GM21529 (cell line): ENCODE measurements at regions not wholly inside any gene's neighbourhood (a gene's known extent, or its start where the extent isn't known, plus 50 kb on each side); places are given as distances from the start of the nearest gene placed in this dataset.

ENCODE experiments used
- ATAC-seq: cut with Tn5 transposase; IDR thresholded peaks from one replicate; pipeline ENCODE4 v1.9.1; 2021; ENCODE audit not compliant: unreplicated experiment

DNA sequence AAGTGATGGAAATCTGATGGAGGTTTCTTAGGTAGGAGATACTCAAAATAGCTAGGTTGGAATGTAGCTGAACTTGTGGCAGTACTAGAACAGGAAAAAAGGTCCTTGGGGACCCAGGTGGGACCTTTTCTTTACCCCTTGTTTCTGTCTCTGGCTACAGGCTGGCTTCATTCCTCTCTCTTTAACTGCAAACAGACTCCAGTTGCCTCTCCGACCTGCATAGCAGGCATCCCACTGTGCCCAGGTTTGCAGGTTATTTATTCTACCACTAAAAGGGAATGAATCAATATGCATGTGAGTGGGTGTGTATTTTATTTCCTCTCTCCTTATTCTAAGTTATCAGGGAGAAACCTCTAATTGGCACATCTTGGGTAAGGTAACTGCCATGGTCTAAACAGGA is 758.1 kb downstream of the MED13L start:
- ATAC-seq, result no peak

DNA sequence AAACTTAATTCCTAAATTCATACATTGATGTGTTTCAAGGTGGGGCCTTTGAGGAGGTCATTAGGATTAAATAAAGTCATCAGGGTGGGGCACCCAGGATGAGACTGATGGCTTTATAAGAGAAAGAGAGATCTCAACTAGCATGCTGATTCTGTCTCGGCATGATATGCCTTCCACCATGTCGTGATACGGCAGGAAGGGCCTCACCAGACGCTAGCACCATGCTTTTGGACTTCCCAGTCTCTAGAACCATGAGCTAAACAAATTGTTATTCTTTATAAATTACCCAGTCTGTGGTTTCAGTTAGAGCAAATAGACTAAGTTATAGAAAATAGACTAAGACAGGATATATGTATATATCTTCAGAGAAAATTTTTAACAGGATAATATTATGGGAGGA is 759.6 kb downstream of the MED13L start:
- ATAC-seq, result no peak

DNA sequence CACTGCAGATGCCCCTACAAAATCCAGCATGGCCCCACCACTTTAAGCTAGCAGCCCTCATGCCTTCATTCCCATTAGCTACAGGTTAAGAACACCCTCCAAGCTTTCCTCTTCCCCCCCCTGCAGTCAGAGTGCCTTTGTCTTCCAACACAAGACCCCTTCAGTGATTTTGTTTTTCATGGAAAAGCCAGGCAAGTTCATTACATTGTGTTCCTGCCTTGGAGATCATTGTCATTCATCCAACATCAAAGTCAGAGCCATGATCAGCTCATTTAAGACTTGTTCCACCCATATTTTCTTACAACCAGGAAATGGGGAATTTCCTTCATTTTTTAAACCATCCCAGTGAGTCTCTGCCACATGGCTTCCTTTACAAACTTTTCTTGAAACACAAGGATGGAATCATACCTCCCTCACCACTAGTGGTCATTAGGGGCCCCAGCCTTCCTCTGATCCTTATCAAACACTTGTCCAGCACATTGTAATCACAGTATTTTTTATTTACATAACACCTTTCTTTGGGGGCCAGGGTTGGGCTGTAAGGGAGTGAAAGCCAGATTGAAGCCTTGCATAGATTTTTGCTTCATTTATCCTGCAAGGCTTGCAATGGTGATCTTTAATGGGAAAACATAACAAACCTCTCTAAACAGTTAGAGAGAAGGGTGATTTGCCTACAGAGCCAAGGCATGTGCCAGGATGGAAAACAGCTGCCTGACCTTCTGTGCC is 765.3 kb downstream of the MED13L start:
- no peak for ATAC-seq

DNA sequence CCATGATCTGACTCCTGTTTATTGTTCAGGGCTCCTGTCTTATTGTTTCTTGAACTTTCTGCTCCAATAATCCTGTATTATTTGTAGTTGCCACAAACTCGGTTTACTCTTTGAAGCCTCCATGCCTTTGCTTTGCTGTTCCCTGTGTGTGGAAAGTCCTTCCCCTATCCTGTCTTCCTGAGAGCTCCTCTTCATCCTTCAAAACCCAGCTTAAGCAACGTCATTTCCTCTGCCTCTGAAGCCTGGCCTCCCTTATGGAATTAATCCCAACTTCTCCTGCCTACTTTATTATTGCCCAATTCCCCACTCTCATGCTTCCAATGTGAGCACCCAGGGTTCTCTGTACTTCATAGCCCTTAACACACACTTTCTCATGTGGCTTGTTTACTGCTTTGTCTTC is 766.2 kb downstream of the MED13L start:
- ATAC-seq, result no peak

DNA sequence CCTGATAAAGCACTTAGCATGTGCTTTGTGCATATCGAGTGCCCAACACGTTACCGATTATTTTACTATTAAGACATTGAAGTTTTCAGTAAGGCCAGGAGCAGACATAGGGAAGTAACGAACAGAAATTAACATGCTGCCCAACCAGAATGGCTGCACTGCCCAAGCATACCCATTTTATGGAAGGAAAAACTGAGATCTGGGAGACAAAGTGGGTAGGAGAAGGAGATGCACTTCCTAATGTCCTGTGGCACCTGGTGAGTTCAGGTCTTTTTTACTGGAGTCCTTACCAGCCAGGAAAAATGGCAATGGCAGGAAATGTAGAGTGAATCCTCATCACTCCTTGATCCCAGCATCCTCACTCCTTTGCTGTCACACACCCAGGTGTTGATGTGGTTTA is 768.5 kb downstream of the MED13L start:
- no peak for ATAC-seq

DNA sequence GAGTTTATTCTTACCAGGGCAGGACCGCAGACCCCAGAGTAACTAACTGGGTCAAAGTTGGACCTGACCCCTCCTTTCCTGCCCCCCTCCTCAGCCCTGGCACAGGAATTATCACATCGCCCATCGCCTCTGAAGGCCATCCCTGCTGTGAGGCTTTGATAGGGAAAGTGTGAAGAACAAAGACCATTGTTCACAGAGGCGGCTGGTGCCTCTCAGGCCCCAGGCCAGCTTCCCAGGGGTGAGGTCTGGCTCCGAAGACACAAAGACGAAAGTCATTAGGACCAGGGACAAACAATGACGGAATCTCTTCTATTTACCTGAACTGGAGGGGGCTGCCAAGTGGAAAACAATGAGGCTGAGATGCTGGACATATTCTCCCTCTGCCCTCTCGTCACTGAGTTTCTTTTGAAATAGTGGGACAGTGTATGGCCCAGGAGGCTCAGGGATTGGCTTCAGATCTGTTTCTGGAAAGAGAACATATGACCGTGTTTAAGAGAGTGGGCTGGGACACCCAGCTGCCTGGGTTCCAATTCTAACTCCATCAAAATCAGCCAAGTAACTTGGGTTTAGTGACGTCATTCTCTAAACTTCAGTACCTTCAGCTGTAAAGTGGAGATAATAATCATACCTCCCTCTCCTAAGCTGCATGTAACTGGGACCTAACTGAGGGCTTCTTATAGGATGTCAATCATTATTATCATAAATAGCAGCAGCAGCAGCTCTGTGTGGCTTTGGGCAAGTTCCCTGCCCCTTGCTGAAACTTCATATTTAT is 769.4 kb downstream of the MED13L start:
- no peak for ATAC-seq

DNA sequence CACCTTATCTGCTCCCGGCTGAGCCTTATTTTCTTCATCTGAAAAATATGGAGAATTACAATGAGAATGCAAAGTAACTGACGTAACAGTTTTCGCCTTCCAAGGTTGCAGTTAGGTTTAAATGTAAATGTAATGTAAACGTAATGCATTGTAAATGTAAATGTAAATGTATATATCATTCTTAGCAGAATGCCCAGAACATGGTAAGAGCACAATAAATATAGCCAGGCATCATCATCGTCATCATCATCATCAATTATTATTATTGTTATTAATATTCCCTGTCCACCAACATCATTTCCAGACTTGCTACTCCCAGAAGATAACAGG is 770.0 kb downstream of the MED13L start:
- no peak for ATAC-seq

DNA sequence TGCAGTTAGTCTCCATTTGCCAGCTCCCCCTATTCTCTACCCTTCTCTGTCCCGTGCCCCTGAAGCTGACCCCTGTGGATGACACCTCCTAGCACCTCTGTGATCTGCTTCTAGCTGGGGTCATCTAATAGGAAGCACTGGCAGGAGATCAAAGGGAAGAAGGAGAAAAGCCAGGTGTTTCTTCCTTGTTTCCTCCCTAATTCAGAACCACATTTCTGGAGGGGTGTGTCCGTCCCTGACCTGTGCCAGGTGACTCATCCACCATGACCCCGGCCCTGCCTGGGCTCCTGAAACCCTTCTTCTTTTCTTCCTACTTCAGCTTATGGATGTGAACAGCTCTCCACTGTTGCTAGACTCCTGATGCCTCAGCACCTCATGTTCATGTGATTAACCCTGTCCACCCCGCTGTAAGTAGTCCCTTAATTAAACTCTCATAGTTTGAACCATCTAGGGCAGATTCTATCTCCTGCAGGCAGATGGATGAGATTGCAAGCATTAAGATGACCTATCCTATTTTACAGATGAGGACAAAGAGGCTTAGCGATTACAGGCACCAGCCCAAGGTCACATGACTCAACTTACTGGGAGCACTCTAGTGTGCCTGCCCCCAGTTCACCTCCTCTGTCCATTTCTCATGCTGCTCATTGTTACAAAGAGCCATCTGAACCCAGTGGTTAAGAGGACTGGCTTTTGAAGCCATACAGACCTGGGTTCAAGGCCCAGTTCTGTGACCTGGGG is 770.5 kb downstream of the MED13L start:
- no peak for ATAC-seq

DNA sequence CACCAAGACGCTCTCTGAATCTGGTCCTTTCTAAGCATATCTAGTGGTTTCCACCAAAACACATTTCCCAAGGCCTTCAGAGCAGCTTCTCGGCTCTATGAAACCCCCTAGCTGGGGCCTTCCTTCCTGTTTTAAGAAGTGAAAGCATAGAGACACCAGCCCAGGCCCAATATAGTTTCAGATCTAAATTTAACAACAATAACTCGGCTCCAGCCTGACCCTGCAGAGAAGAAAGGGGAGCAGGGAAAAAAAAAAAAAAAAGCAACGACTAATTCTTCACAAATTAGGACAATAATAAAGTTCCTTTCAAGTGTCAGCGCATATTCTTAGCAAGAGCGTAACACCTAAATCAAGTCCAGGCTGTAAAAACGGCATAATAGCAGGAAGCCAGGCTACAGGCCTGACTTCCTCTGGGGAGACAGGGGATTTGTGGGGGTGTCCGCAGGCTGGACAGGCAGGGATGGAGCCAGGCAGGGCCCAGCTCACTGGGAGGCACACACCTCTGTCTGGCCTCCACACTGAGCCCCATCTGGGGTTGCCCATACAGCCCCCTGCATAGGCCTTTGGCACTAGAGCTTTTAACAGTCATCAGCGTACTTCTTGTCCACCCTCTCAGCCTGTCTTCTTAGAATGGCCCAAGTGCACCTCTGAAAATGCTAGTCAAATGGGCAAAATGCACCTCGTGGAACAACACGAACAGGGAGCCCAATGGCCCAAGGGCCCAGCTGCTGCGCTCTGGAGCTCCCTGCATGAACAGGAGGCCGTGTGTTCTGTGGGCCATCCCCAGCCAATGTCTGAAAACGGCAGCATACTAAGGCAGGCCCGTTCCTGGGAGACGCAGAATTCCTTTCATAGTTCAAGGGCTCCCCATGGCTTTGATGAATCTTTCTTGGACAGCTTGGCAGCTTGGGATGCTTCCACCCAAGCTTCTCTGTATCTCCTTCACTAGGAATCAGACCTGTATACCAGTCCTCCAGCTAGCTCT is 772.9 kb downstream of the MED13L start:
- peak; percentile 93 for ATAC-seq

DNA sequence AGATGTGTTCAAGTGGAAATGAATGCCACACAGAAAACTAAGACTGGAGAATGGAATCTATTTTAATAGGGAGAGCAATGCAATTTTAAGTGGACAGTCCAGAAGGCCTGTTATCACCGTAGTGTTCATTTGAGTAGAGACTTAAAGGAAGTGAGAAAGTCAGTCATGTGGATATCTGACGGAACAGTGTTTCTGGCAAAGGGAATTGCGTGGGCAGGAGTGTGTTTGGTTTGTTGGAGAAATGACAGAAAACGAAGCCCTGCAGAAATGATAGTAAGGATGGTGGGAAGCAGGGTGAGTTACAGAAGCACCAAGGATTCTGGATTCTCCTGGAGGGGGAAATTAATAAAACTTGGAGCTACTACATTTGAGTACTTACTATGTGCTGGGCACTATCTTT is 776.6 kb downstream of the MED13L start:
- ATAC-seq, result no peak

DNA sequence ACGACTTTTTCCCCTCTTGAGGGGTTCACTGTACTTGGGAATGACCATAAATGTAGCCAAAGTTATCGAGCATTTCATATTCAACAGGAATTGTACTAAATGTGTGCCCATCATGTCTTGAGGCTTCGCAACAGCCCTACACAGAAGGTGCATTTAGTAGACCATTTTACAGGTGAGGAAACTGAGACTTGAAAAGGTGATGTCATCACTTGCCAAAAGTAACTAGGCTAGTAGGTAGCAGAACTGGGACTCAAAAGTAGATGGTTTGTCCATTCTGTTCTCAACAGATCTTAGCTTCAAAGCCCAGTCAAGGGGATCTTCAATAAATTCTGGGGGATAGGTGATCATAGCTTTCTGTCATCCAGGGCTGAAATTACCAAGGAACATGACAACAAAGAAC is 782.2 kb downstream of the MED13L start:
- no peak for ATAC-seq

DNA sequence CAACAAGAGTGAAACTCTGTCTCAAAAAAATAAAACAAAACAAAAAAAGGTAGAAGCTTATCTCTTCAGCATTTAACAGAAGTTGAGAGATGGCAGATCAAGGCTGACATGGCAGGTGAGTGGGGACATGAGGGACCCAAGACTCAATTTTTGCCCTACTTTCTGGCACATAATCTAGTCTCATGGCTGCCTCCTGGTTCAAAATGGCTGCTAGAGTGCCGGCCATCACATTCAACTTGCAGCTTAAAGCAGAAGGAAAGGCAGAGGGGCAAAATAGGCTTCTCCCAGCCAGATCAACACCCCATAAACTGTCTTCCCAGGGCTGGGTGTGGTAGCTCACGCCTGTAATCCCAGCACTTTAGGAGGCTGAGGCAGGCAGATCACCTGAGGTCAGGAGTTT is 784.9 kb downstream of the MED13L start:
- no peak for ATAC-seq

DNA sequence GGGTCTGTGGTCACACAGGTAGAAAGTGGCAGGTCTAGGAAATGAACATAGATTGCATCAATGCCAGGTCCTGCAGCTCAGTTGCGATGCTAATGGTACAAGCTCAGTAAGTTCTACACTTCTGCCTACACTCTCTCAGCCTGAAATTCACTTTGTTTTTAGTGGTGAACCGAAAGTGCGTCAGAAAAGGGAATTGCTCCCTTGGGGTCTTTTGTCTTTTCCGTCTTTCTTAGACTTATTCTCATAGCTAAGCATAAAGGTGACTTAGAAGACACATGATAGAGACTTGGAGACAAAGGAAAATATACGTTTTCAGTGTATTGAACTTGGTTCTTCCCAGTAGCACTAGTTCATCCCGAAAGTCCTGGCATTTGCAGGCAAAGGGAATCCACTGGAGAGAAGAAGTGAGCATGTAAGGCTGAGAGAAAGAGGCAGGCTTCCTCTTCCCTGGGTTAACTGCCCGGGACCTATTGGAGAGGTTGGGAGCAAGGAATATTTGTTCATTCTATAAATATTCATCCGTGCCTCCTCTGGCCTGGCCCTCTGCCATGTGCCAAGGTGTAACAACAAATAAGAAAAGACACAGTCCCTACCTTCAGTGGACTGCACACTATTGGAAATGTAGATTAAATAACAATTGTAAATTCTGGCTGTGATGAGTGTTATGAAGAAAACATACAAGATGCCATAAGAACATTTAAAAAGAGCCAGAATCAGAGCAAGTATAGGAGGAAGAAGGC is 785.8 kb downstream of the MED13L start:
- no peak for ATAC-seq

DNA sequence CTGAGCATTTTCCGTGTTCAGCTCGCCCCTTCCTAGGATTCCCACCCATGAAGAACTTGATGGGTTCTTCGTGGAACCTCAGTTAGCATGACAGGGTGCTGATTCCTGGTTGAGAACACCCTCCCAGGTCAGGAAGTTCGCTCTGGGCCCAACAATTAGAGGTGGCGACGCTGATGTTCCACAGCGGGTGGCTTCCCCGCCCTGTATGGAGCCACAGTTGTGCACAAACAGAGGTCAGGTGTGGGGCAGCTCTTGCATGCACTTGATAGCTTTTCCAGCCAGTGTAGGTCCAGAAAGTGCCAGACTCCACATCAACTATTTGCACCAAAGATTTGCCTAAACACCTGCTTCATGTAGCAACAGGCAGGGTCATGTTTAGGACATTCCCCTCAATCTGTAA is 788.2 kb downstream of the MED13L start:
- no peak for ATAC-seq

DNA sequence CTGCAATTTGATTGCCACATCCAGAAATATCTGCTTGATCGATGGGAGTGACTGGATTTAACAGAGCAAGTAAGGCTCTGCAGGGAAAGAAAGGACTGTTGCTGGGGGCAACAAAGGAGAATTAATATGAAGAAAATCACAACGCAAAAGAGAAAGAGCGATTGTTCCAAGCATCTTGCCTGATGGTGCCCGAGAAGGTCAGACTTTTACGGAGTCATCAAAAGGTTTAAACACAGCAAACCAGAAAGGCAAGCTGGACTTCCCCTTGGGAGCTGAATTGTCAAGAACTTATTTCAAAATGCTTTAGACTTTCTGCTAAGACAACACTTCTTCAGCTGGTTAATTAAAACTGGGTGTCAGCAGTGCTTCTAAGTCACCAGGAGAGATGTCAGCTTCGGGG is 791.5 kb downstream of the MED13L start:
- ATAC-seq, result no peak

DNA sequence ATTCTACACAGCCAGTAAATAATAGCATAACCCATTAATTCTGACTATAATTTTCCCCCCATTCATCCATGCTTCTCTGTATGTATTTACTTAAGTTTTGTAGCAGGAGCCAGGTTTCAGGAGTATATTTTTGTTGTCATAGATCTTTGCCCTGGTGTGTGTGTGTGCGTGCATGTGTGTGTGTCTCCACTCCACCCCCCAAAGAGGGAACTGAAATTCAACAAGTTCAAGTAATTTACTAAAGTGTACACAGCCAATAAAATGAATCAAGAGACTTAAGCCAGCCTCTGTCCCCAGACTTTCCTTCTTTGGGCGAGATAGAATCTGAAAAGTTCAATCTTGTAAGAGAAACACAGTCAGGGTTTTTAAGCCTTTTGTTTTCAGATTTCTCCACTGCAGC is 792.0 kb downstream of the MED13L start:
- ATAC-seq, result peak; percentile 48

DNA sequence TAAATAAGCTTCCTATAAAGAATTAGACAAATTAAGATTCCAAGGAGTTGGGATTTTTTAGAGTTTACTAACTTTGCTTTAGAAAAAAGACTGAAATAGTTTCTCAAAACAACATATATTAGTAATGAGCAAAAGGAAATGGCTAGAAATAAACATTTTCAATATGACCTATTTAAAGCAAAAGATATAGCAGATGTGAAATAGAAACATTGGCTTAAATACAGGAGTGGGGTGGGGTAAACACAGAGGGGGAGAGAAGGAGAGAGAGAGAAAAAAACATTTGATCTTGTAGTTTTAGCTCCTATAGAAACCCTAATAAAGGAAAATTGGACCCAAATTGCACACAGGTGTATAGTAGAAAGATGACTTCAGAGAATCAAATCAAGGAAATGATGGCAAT is 794.5 kb downstream of the MED13L start:
- ATAC-seq, result no peak

DNA sequence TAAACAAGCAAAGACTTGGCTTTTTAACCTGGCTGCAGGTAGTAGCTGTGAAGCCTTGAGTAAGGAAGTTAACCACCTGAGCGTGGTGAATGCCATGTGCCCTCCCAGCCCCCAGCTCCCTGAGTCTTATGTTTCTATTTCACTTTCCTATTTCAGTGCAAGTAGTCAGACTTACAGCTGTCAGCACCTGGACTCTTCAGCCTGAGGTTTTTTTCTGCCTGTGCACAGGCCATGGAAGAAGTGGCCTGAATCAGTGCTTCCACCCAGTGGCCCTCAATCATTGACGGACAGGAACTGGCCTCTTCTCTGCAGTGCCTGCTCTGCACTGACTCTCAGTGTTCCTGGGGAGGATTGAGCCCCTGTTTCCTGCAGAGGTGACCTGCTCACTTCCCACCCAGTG is 796.4 kb downstream of the MED13L start:
- peak; percentile 86 for ATAC-seq

DNA sequence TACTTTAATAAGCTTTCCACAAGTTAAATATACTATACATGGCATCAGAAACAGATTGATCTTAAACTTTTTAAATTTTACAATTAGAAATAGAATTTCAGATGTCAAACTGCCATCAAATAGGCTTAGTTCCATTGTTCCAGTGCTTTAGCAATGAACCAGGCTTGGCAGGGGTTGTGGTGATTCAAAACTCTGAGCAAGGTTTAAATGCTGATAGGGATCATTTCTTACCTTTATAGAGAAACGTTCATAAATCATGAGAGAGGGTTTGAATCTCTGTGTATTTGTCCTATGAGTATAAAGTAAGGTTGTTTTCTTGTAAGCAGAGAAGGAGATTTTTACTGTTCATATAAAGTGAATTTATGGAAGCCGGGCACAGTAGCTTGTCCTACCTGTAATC is 794.5 kb upstream of the TBX3 start:
- ATAC-seq, result no peak
